ENCODE measurements at regions not wholly inside any gene's neighbourhood (a gene's known extent, or its start where the extent isn't known, plus 50 kb on each side); places are given as distances from the start of the nearest gene placed in this dataset.

GRCh38 chr1:194616835-194617234, 1430.4 kb upstream of the B3GALT2 start:
- DNase-seq = no peak

- no peak for DNase-seq
Measured at GRCh38 chr1:194602184-194602583, 1415.8 kb upstream of the B3GALT2 start.

DNA sequence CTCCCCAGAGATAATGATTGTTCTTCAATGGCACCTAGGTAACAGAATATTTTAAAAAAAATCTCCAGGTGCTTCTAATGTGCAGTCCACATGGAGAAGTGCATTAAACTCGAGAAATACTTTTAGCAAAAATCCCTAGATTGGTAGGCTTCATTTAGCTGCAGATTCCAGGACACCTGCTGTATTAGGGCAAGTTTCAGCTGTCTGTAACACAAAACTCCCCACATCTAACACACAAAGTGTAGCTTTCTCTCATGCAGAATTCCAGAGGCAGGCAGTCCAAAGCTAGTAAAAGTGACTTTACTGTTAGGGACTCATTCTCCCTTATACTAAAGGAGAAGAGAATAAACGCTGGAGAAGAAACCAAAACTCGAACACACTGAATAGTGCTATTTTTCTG, 1414.3 kb upstream of the B3GALT2 start:
- DNase-seq = no peak

DNA sequence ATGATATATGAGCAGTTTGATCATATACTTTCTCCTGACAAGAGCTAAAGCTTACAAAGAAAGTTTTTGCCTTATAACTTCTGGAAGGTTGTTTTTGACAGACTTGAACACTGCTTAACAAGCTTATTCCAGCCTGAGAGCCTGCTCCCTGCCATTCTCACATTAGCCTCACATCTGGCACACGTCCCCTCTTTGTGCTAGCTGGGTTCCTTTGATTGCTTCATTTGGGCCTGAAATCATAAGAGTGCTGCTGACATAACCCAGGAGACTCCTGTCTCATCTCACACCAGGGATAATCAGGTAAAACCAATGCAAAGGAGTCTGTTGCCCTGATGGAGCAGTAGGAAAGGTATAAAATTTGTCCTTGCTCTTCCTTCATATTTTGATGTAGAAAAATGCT, 1411.7 kb upstream of the B3GALT2 start:
- no peak for DNase-seq

GRCh38 chr1:194586302-194586701, 1399.9 kb upstream of the B3GALT2 start:
- no peak for DNase-seq

- DNase-seq = no peak
Measured at GRCh38 chr1:194584052-194584451, 1397.6 kb upstream of the B3GALT2 start.

- no peak for DNase-seq
Measured at GRCh38 chr1:194570476-194570875, 1384.1 kb upstream of the B3GALT2 start.

GRCh38 chr1:194568610-194569009, 1382.2 kb upstream of the B3GALT2 start:
- no peak for DNase-seq

DNA sequence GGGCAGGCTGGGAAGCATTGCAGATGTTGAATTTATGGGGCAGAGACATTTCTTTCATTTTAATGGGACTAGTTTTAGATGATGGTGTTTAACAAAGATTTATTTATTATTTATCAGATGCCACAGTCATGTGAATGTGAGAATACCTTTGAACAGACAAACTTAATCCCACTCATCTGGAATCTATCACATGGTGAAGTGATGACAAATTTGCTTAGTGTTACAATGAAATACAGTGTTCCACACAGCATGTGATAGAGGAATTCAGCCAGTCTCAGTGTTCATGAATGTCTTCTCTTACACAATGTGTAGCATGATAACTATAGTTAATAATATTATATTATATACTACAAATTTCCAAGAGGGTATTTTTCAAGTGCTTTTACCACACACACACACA, 1361.7 kb upstream of the B3GALT2 start:
- DNase-seq = no peak

DNA sequence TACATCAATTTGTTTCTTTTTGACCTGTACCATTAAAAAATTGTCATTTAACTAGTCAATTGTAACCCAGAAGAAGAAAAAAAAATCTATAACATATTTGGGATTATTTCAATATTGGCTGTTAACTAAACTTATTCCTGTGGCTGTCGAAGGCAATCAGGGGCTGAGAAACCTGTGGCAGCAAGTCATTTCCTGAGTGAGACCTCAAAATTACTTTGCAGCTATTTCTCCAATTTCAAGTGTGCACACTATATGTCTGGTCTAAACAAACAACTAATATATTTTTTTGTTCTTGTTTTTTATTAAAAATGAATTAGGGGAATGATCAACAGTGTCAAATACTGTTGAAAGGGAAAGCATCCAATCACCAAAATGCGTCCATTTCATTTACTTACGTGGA, 1357.6 kb upstream of the B3GALT2 start:
- DNase-seq = no peak

- no peak for DNase-seq
Measured at GRCh38 chr1:194538453-194538852, 1352.0 kb upstream of the B3GALT2 start.

- DNase-seq = no peak
Measured at GRCh38 chr1:194537521-194537920, 1351.1 kb upstream of the B3GALT2 start.

DNA sequence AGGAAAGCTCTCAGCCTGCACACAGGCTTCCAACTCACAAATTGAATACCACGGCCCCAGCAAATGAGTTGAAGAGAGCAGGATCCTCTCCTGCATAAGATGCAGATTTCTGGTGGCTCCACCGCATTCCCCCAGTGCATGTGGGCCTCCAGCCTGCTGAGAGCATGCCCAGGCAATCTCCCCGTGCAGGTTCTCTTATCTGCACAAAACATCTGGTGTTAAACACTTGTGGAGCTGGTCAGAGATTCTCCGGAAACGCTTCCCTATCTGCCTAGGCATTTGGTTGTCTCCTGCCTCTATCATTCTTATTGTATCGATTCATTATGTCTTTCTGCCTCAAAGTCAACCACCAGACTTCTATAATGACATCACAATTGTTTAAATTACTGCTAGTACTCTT, 1349.0 kb upstream of the B3GALT2 start:
- no peak for DNase-seq

DNA sequence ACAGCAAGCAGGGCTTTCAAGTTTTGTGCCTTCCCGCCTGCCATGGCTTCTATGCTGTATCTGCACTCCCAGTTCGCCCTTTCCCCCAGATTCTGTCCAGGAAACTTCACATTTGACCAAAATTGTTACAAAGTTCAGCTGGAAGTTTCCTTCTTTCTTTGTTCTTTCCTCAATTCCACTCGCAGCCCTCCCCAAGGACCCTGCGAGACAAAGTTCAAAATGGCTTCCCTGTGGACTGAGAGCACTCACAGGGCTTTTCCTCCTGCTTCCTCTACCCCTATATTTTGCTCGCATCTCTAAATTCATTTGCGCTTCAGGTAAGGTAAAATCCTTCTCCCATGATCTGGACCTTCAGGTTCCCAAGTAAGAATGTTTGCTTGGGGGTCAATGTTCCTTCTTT, 1348.4 kb upstream of the B3GALT2 start:
- DNase-seq = no peak

DNA sequence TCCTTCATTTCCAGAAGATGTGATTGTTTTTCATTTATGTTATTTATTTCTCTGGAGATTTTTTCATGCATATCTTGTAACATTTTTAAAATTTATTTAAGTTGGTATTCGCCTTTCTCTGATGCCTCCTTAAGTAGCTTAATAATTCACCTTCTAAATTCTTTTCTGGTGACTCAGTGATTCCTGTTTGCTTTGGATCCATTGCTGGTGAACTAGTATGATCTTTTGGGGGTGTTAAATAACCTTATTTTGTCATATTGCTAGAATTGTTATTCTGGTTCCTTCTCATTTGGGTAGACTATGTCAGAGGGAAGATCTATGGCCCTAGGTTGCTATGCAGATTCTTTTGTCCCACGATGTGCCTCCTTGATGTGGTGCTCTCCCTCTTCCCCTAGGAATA, 1347.2 kb upstream of the B3GALT2 start:
- no peak for DNase-seq

- no peak for DNase-seq
Measured at GRCh38 chr1:194517567-194517966, 1331.2 kb upstream of the B3GALT2 start.

- no peak for DNase-seq
Measured at GRCh38 chr1:194515916-194516315, 1329.5 kb upstream of the B3GALT2 start.

GRCh38 chr1:194512957-194513356, 1326.5 kb upstream of the B3GALT2 start:
- DNase-seq = no peak

- no peak for DNase-seq
Measured at GRCh38 chr1:194512345-194512744, 1325.9 kb upstream of the B3GALT2 start.

DNA sequence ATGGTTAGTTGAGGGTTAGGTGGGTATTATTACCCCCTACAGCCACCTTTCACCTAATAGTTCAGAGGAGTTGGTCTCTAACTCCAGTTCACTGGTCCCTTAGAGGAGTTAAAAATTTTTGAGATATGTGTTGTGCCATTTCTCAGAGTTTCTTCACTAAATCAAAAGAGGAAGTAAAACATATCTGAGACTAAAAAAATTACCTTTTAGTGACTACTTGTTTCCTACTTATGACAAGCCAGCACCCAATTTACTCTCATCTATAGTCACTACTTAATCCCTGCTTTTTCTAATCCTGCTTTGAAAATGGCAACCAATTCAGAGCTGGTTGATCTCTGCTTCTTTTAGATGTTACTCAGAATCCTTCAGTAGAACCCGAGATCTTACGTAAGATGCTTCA, 1316.8 kb upstream of the B3GALT2 start:
- no peak for DNase-seq

DNA sequence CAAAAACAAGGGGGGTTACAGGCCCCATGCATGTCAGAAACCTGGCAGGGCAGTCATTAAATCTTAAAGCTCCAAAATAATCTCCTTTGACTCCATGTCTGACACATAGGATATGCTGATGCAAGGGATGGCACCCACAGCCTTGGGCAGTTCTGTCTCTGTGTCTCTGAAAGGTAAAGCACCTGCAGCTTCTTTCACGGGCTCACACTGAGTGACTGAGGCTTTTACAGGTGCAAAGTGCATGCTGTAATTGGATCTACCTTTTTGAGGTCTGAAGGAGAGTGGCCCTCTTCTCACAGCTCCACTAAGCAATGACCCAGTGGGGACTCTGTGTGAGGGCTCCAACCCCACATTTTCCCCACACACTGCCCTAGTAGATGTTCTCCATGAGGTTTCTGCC, 1309.0 kb upstream of the B3GALT2 start:
- DNase-seq = no peak

- no peak for DNase-seq
Measured at GRCh38 chr1:194487172-194487571, 1300.8 kb upstream of the B3GALT2 start.

- no peak for DNase-seq
Measured at GRCh38 chr1:194485432-194485831, 1299.0 kb upstream of the B3GALT2 start.

DNA sequence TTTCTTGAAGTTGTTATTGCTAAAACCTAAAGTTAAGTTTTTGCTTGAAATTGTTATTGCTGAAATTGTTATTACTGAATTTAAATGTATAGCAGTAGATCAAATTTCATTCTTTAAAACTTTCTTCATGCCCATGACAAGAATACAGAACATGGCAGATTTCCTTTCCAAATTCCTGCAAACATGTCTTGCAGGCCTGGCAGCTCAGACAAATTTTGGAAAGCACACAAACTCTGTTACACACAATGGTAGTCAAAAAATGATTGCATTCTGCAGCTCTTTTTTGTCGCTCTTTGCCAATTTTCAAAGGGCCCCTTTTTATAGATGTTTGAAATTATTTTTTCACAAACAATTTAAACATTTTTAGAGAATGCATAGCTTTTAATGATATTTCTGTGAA, 1292.3 kb upstream of the B3GALT2 start:
- no peak for DNase-seq

- no peak for DNase-seq
Measured at GRCh38 chr1:194477908-194478307, 1291.5 kb upstream of the B3GALT2 start.

GRCh38 chr1:194476872-194477271, 1290.5 kb upstream of the B3GALT2 start:
- no peak for DNase-seq
